ENCODE measurements at regions not wholly inside any gene's neighbourhood (a gene's known extent, or its start where the extent isn't known, plus 50 kb on each side); places are given as distances from the start of the nearest gene placed in this dataset.

GRCh38 chr1:2865571-2866421, 64.3 kb upstream of the TTC34 start:
- FAIRE-seq: no peak
- no peak overlapping the region for H3K4me3 Mint-ChIP-seq (ENCODE audit: unreplicated experiment)

GRCh38 chr1:2866422-2867086, 65.1 kb upstream of the TTC34 start:
- H3K9me3 ChIP-seq (ENCODE audit: insufficient read depth, low read depth, low read length): peaks cover 5% of the 10 kb centered on the region
- Mint-ChIP-seq H3K27ac (ENCODE audit: unreplicated experiment) (no peak overlapping the region), H3K4me3 (ENCODE audit: unreplicated experiment) (no peak overlapping the region), H3K27me3 (ENCODE audit: low read depth, unreplicated experiment) (no peaks in the 10 kb centered on the region), H3K4me1 (ENCODE audit: low read depth, unreplicated experiment) (no peaks in the 10 kb centered on the region), H3K36me3 (ENCODE audit: low read depth, unreplicated experiment) (no peaks in the 10 kb centered on the region), H3K9me3 (ENCODE audit: unreplicated experiment) (peaks cover 11% of the 10 kb centered on the region)
- no peaks in the 10 kb centered on the region for H3K36me3 ChIP-seq (ENCODE audit: insufficient read depth, low read length)
- no peaks in the 10 kb centered on the region for H3K79me2 ChIP-seq (ENCODE audit: insufficient read depth, low read length)
- DNase-seq (ENCODE audit: low read depth): no peak
- H2AFZ ChIP-seq (ENCODE audit: low read depth, low read length): no peak overlapping the region
- no peak overlapping the region for H3K4me2 ChIP-seq (ENCODE audit: low read length)
- no peak overlapping the region for H3K9ac ChIP-seq (ENCODE audit: low read length)
- H3K27me3 ChIP-seq (ENCODE audit: insufficient read depth, low read length): no peaks in the 10 kb centered on the region
- TF ChIP-seq CTCF (IDR thresholded peaks at IDR 0.05; ENCODE audit: insufficient read depth, low read depth, low read length) (no peak), EZH2 (IDR thresholded peaks at IDR 0.05; ENCODE audit: insufficient read depth, low read length) (no peak)
- H3K4me3 ChIP-seq (ENCODE audit: insufficient read depth, low read depth, low read length): no peak overlapping the region
- no peaks in the 10 kb centered on the region for H3K4me1 ChIP-seq (ENCODE audit: insufficient read depth, low read length)
- no peak overlapping the region for H3K27ac ChIP-seq (ENCODE audit: low read depth, low read length)
- H4K20me1 ChIP-seq (ENCODE audit: insufficient read depth, low read length): no peaks in the 10 kb centered on the region
- FAIRE-seq: no peak

More at GRCh38 chr1:2865571-2866421, 64.3 kb upstream of the TTC34 start:
- TF ChIP-seq CTCF (IDR thresholded peaks at IDR 0.05; ENCODE audit: insufficient read depth, low read depth, low read length) (no peak), EZH2 (IDR thresholded peaks at IDR 0.05; ENCODE audit: insufficient read depth, low read length) (no peak)
- H3K4me2 ChIP-seq (ENCODE audit: low read length): no peak overlapping the region
- H3K4me3 ChIP-seq (ENCODE audit: insufficient read depth, low read depth, low read length): no peak overlapping the region
- H3K27me3 Mint-ChIP-seq (ENCODE audit: low read depth, unreplicated experiment): no peaks in the 10 kb centered on the region
- H3K27me3 ChIP-seq (ENCODE audit: insufficient read depth, low read length): no peaks in the 10 kb centered on the region
- no peaks in the 10 kb centered on the region for H3K36me3 Mint-ChIP-seq (ENCODE audit: low read depth, unreplicated experiment)
- no peaks in the 10 kb centered on the region for H3K9me3 ChIP-seq (ENCODE audit: insufficient read depth, low read depth, low read length)
- H3K79me2 ChIP-seq (ENCODE audit: insufficient read depth, low read length): no peaks in the 10 kb centered on the region
- H3K27ac ChIP-seq (ENCODE audit: low read depth, low read length): no peak overlapping the region
- no peak overlapping the region for H2AFZ ChIP-seq (ENCODE audit: low read depth, low read length)
- H3K4me1 Mint-ChIP-seq (ENCODE audit: low read depth, unreplicated experiment): no peaks in the 10 kb centered on the region
- no peaks in the 10 kb centered on the region for H3K36me3 ChIP-seq (ENCODE audit: insufficient read depth, low read length)
- peaks cover 4% of the 10 kb centered on the region for H3K9me3 Mint-ChIP-seq (ENCODE audit: unreplicated experiment)
- no peak overlapping the region for H3K27ac Mint-ChIP-seq (ENCODE audit: unreplicated experiment)
- H3K4me1 ChIP-seq (ENCODE audit: insufficient read depth, low read length): no peaks in the 10 kb centered on the region
- DNase-seq (ENCODE audit: low read depth): no peak
- no peaks in the 10 kb centered on the region for H4K20me1 ChIP-seq (ENCODE audit: insufficient read depth, low read length)
- H3K9ac ChIP-seq (ENCODE audit: low read length): no peak overlapping the region

GRCh38 chr1:2867087-2867425, 65.6 kb upstream of the TTC34 start:
- H3K79me2 ChIP-seq (ENCODE audit: insufficient read depth, low read length): no peaks in the 10 kb centered on the region
- Mint-ChIP-seq H3K36me3 (ENCODE audit: low read depth, unreplicated experiment) (no peaks in the 10 kb centered on the region), H3K4me3 (ENCODE audit: unreplicated experiment) (no peak overlapping the region), H3K4me1 (ENCODE audit: low read depth, unreplicated experiment) (no peaks in the 10 kb centered on the region), H3K9me3 (ENCODE audit: unreplicated experiment) (peaks cover 12% of the 10 kb centered on the region), H3K27me3 (ENCODE audit: low read depth, unreplicated experiment) (no peaks in the 10 kb centered on the region), H3K27ac (ENCODE audit: unreplicated experiment) (no peak overlapping the region)
- H3K36me3 ChIP-seq (ENCODE audit: insufficient read depth, low read length): no peaks in the 10 kb centered on the region
- no peak overlapping the region for H3K4me3 ChIP-seq (ENCODE audit: insufficient read depth, low read depth, low read length)
- H4K20me1 ChIP-seq (ENCODE audit: insufficient read depth, low read length): no peaks in the 10 kb centered on the region
- no peaks in the 10 kb centered on the region for H3K27me3 ChIP-seq (ENCODE audit: insufficient read depth, low read length)
- H3K27ac ChIP-seq (ENCODE audit: low read depth, low read length): no peak overlapping the region
- DNase-seq (ENCODE audit: low read depth) (no peak), FAIRE-seq (no peak)
- TF ChIP-seq EZH2 (IDR thresholded peaks at IDR 0.05; ENCODE audit: insufficient read depth, low read length) (no peak), CTCF (IDR thresholded peaks at IDR 0.05; ENCODE audit: insufficient read depth, low read depth, low read length) (no peak)
- H3K4me1 ChIP-seq (ENCODE audit: insufficient read depth, low read length): no peaks in the 10 kb centered on the region
- no peak overlapping the region for H2AFZ ChIP-seq (ENCODE audit: low read depth, low read length)
- H3K4me2 ChIP-seq (ENCODE audit: low read length): no peak overlapping the region
- H3K9me3 ChIP-seq (ENCODE audit: insufficient read depth, low read depth, low read length): peaks cover 10% of the 10 kb centered on the region
- H3K9ac ChIP-seq (ENCODE audit: low read length): no peak overlapping the region
